UCSD-AML1 (cell line): ENCODE measurements at regions not wholly inside any gene's neighbourhood (a gene's known extent, or its start where the extent isn't known, plus 50 kb on each side); places are given as distances from the start of the nearest gene placed in this dataset.

Experiments used
- DNase-seq: peaks from one replicate; lab custom pipeline; 2025; ENCODE audit not compliant: unreplicated experiment; lab: John Stamatoyannopoulos, UW

DNA sequence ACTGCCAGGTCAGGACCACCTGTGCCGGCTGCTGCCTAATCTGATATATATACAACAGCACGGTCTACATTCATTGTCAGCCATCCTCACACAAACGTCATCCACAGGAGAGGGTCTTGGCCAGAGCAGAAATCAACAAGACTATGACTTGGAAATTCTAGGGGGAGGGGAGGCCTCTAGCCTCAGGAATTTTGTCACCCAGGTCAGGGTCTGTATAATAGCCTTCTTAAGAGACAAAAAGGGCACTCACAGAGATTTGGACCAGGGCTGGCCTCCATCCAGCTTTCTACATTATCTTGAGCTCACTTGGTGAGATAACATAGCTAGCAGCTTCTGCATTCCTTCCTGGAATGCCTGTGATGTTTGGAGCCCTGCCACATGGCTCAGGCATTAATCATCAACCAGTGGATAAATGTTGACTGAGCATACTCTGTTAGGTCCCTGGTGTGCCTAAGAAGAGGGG lies 50.4 kb upstream of the CTIF start:
- DNase-seq: no peak

DNA sequence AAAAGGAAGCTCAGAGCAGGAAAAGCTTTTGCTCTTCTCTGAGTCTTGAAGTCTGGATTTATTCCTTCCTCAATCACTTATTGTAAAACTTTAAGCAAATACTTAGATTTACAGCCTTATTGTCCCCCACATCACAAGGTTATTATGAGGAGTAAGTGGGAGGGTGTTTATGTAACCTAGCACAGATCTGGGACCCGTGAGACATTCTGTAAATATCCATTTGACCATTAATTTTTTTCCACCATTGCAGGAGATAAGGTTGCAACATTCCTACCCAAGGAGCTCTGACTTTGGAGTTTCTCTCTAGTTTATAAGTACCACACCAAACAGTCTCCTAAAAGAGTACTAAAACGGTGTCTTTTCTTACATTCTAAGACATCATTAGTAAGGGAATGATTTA lies 52.1 kb upstream of the CTIF start:
- no peak for DNase-seq

DNA sequence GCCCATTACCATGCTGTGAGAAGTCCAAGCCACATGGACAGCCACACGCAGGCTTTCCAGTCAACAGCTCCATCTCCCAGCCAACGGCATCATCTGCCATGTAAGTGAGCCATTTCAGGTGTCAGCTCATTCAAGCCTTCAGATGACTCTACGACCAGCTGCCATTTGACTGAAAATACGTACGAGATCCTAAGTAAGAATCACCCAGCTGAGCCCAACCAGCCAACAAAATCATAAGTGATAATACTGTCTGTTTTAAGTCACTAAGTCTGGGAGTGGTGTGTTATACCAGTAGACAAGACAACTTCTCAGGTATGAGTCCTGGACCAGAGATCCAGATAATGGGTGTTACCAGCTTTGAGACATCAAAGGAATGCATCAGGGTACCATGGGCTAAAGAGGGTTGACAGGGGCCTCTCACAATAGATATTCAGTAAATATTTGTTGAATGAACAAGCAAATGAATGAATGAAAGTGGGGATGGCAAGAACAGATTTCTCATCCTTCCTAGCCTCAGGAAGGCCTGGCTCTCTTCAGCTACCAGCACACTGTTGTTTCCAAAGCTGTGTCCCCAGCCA lies 52.9 kb upstream of the CTIF start:
- DNase-seq: no peak

DNA sequence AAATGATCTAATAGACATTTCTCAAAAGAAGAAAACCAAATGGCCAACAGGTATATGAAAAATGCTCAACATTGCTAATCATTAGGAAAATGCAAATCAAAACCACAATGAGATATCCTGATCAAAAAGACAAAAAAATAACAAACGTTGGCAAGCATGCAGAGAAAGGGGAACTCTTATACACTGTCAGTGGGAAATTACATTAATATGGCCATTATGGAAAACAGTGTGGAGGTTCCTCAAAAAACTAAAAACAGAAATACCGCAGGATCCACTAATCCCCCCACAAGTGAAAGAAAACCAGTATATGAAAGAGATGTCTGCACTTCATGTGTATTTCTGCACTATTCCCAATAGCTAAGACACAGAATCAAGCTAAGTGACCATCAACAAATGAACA lies 57.7 kb upstream of the CTIF start:
- DNase-seq: no peak

DNA sequence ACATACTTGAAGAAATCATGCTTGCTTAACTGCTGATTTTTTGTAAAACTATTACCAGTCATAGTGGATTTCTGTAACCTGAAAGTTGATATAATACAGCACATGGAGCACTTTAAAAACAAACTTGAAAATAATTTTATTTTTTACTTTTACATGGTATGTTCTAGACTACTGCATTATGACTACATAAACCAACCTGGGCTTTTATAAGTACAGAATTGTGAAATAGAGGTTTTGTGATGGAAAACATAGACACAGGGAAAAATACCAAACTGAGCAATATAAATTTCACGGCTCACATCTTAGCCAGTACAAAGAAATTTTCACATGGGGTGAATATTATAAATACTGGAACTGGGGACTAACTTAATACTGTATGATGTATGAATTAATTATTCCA lies 59.3 kb upstream of the CTIF start:
- DNase-seq: no peak

DNA sequence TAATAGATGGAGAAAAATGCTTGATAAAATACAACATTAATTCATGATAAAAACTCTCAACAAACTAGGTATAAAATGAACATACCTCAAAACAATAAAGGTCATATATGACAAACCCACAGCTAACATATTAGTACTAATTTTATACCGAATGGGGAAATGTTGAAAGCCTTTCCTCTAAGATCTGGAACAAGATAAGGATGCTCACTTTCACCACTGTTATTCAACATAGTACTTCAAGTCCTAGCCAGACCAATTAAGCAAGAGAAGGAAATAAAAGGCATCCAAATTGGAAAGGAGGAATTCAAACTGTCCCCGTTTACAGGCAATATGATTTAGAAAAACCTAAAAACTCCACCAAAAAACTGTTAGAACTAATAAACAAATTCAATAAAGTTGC lies 61.5 kb upstream of the CTIF start:
- no peak for DNase-seq

DNA sequence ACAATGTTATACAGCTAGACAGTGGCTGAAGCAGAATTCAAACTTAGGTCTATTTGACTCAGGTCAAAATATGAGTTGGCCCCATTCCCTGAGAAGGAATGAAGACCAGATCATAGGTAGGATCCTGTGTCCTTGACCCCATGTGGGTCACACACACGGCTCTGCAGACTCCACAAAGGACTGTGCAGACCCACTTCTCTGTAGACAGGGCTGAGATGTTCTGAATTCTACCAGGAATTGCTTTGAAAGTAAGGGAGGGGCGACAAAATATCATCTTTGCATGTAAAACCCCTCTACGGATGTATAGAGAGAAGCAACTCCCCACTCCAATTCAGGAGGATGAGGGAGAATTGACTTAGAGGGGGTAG lies 62.3 kb upstream of the CTIF start:
- DNase-seq: no peak

DNA sequence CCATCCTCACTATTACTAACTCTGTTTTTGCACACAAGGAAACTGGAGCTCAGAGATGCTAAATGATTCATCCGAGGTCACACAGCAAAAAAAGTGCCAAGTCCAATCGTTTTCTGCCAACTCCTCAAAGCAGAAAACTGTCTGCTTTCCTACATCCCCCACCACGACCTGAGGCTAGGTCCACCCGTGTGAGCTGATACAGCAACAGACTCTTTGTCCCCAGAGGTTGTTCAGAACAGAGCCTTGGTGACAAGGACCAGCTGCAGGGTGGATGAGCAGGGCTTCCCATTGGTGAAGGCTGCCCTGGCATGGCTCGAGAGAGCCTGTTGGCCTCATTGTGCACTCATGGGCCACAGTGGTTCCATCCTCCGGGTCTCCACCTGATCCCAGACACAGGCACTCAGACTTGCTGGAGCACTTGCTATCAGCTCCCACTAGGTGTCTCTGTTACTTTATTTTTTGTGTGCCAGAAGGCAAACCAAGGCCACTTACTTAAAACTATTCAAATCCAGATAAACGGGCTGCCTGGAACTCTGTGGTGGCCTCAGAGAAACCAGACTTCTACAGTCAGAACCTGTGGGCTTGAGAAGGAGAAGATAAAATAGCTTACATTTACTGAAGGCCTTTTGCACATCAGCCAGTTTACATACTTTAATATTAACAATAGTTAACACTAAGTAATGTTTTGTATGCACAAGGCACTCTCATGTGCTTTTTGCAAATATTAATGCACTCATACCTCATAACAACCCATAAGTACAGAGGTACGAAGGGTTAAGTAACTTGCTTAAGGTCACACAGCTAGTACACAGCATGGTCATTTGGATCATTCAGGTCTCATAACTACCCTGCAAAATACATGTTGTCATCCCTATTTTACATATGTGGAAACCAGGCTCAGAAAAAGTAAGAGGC lies 62.9 kb upstream of the CTIF start:
- peak; percentile 46 for DNase-seq

DNA sequence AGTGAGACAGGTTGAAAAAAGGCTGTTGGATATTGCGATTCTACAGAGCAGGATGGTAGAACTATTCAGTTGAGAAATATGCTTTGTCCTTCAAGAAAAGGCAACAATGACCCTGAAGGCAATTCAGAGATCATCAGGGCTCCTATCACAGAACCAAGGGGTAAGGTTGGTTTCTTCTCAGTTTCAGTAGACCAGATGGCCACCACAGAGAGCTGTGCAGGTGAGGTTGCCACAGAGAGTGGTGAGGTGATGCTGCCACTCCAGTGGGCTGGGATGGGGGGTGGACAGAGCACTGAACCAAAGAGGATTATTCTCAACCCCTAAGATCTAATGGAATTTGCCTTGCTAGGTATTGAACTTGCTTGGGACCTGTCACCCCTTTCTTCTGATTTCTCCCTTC lies 64.6 kb upstream of the ZBTB7C start:
- DNase-seq: no peak

DNA sequence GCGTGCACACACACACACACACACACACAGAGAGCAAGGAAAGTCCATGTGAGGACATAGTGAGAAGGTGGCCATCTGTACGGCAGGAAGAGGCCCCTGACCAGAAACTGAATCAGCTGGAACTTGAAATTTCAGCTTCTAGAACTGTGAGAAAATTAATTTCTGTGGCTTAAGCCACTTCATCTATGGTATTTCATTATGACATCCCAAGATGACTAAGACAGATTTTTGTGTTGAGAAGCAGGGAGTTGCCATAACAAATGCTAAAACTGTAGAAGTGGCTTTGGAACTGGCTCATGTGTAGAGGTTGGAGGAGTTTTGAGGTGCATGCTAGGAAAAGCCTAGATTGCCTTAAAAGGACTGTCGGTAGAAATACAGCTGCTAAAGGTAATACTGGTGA lies 63.4 kb upstream of the ZBTB7C start:
- no peak for DNase-seq

DNA sequence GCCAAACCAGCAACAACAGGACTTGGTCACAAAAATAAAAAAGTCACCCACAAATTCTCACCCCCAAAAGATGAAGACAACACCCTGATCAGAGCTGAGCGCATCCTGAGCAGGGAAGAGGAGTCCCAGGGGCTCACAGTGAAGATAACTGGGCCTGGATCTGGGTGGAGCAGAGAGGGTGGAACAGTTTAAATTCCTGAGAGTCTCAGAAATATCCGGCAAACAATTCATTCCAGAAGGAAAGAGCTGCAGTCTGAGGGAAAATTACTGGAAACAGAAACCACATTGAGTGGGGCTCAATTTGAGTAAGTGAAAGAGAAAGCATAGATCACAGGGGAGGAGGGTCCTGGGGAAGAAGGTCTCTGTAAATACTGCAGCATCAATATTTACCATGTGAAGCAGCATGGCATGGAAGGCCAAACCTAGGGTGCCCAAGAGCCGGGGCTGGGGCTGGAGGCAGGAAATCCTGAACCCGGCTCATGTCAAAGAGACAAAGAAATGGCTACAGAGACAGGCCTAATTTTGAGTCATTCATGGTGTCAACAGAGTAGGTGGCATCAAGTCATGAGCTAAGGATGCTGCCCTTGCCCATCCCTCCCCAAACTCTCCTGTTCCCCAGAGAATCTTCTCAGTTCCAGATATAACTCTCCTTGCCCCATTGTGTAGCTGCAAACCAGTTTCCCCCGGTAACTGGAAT lies 61.4 kb upstream of the ZBTB7C start:
- no peak for DNase-seq

DNA sequence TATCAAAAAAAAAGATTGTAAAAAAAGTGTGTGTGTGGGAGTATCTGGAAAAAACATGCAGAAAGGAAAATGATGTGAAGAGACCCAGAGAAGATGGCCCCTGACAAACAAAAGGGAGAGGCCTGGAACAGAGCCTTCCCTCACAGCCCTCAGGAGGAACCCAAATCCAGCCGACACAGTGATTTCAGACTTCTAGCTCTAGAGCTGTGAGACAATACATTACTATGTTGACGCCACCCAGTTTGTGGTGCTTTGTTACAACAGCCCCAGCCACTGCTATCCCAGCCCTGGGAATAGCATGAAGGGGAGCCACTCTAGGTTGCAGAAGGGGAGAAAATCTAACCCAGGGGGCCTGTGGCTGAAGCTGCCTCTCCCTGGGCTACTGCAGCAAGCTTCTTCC lies 59.0 kb upstream of the ZBTB7C start:
- no peak for DNase-seq

DNA sequence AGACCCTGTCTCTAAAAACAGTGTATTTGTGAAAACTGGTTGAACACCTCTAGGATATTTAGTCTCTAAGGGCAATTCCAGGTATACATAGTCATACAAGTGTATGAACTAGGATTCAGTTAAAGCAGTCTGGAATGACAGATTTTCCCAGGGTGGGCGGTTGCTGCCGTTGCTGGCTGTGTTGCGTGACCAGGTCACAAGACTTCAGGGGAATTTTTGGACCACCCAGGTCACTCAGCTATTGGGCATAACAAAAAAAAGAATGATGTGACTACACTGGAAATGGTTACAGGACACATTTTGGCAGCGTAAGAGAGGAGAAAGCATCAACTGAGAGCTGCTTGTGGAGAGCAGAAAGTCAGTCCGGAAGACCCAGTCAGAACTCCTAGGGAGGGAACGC lies 58.0 kb upstream of the ZBTB7C start:
- DNase-seq: no peak

DNA sequence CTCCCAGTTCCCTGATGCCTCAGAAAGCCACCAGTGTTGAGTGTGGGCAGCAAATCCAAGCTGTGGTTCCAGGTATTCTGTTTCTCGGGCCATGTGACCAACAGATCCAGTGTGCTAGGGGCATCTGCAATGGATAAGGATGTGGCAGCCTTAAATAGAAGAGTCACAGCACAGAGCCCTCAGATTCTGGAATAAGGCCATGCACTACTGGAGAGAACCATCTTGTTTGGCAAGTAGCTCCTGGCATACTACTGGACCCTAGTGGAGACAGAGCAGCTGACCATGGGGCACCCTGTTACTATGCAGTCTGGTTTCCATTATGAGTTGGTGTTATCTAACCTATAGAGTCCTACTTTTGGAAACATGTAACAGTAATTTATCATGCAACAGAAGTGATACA lies 53.3 kb upstream of the ZBTB7C start:
- DNase-seq: no peak

DNA sequence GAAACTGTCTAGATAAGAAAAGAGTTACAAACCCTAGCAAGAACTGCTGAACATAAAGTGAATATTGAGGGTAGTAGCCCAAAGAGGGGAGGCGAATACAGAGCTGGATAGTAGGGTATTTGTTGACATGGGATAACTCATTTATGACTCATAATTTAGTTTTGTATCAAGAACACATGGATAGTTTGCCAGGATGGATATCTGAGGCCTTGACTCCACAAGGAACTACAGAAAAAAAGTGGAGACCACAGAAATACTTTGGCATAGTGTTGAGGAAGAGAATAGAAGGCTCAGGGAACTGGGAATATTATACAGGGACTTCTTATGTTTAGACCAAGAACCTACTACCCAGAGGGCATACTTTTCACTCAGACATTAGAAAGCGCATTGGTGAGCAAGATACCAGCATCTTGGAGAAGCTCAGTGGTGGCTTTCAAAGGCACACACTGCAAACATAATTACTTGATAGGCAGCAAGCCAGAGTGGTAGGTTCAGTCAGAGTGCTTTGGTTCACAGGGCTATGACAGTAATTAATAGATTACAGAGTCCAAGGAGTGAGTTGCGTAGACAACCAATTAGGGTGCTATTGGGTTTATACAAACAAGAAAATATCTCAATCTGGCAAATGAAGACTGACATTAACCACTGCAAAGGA lies 51.9 kb upstream of the ZBTB7C start:
- no peak for DNase-seq

DNA sequence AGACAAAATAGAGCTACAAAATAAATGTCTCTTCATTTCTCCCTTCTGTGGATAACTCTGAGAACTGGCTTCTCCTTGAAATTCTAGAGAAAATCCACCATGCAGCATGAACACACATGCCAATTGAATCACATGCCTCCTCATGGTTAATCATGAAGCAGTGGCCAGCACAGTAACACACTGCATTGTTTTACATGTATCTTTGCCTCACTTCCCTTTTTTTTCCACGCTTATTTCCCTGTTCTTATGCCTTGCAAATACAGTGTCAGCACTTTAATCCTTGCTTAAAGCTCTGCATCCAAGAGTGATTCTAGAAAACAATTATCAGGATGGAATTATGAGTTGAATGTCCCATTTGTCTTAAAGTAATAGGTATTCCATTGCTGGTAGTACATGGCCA lies 50.3 kb upstream of the ZBTB7C start:
- no peak for DNase-seq

DNA sequence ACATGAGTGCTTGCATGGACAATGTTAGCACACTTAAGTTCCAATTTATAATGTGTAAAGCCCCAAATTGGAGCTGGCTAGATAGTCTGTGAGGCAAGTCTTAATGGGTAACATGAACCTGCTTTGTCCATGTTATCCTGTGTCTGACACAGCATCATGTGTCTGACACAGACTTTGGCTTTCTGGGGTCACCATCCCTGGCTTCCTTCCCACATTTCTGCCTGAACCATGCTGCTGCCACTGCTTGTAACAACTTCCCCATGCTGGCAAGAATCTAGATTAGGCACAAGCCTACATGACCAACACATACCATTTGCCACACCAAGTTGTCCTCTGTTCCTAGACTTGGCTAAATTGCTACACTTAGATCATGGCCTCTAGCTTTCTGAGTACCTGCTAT lies 49.8 kb upstream of the ZBTB7C start:
- no peak for DNase-seq
